Activated CD8-positive, alpha-beta T cell treated with anti-CD3 and anti-CD28 coated beads for 36 hours (primary cell): ENCODE measurements at regions not wholly inside any gene's neighbourhood (a gene's known extent, or its start where the extent isn't known, plus 50 kb on each side); places are given as distances from the start of the nearest gene placed in this dataset.

Source experiments
- ATAC-seq: fragments of 200-7000 bp; cut with Tn5 transposase; one replicate; pipeline ENCODE4 v1.10.0; 2021; ENCODE audit warnings: mild to moderate bottlenecking, moderate library complexity
- CTCF ChIA-PET: fragments of 350-600 bp; sonication (Branson Sonifier 250); formaldehyde crosslinking; loops from one replicate; lab custom pipeline; 2021; ENCODE audit warnings: antibody characterized with exemption; lab: Charles Lee
- POLR2A ChIA-PET: fragments of 350-600 bp; sonication (Branson Sonifier 250); formaldehyde crosslinking; loops from one replicate; lab custom pipeline; 2021; ENCODE audit warnings: antibody characterized with exemption; lab: Charles Lee
- DNase-seq: peaks from one replicate; pipeline ENCODE4 v3.0.0-alpha.2; 2020
- H3K27ac Mint-ChIP-seq: one replicate; pipeline ENCODE4 v1.8.0; 2021; ENCODE audit warnings: mild to moderate bottlenecking, mixed read lengths
- H3K27me3 Mint-ChIP-seq: one replicate; pipeline ENCODE4 v1.8.0; 2021; ENCODE audit warnings: mixed read lengths
- H3K36me3 Mint-ChIP-seq: one replicate; pipeline ENCODE4 v1.8.0; 2021; ENCODE audit warnings: low read depth, mixed read lengths
- H3K4me1 Mint-ChIP-seq: one replicate; pipeline ENCODE4 v1.8.0; 2021; ENCODE audit warnings: low read depth, mixed read lengths
- H3K4me3 Mint-ChIP-seq: one replicate; pipeline ENCODE4 v1.8.0; 2021; ENCODE audit warnings: mild to moderate bottlenecking, moderate library complexity, mixed read lengths
- H3K9me3 Mint-ChIP-seq: one replicate; pipeline ENCODE4 v1.8.0; 2021; ENCODE audit warnings: mixed read lengths
- CTCF ChIP-seq: fragments of 200-600 bp; IDR thresholded peaks from one replicate; pipeline ENCODE4 v1.8.0; 2022; ENCODE audit warnings: antibody characterized with exemption, mild to moderate bottlenecking
- intact Hi-C: fragments of 100-400 bp; cut with micrococcal nuclease; formaldehyde crosslinking; loops from one replicate; pipeline ENCODE4 v1.10.0; 2022

GRCh38 chr2:224287531-224287930 is 114.4 kb downstream of the FAM124B start:
- CTCF ChIA-PET, result interaction anchor here (1.4 to 9.9 kb wide), 4 partner anchors 81 to 318 kb away, joined by 3 to 242 read pairs (median 80); no protein-coding TSS in a partner anchor
- intact Hi-C loops, result no loop called here
- Mint-ChIP-seq H3K27ac (no peak overlapping the region), H3K36me3 (no peaks in the 10 kb centered on the region), H3K4me1 (no peaks in the 10 kb centered on the region), H3K4me3 (no peak overlapping the region), H3K9me3 (no peaks in the 10 kb centered on the region), H3K27me3 (peaks cover 24% of the 10 kb centered on the region)
- no peak for TF ChIP-seq CTCF
- POLR2A ChIA-PET, result no interaction called here
- DNase-seq, result no peak
- ATAC-seq, result no peak

DNA sequence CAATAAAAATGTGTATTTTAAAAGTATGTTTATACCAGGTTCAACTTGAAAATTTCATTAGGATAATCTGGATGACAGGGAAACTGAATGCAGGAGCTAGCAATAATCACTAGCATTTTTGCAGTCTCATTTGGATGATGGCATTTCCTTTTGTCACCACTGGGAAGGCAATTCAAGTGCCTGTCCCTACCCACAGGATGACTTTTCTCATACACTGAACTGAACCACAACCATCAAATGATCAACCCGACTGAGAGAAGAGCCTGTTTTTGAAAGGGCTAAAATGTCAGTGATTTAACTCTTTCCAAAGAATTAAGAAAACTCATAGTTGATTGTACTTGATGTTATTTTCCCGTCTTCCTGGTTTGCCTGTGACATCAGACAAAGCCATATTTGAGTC is 115.0 kb downstream of the FAM124B start:
- POLR2A ChIA-PET, result no interaction called here
- ATAC-seq (no peak), DNase-seq (no peak)
- CTCF ChIA-PET, result interaction anchor here (1.1 to 9.9 kb wide), 4 partner anchors 82 to 318 kb away, joined by 3 to 242 read pairs (median 80); no protein-coding TSS in a partner anchor
- Mint-ChIP-seq H3K9me3 (no peaks in the 10 kb centered on the region), H3K4me1 (no peaks in the 10 kb centered on the region), H3K27ac (no peak overlapping the region), H3K4me3 (no peak overlapping the region), H3K36me3 (no peaks in the 10 kb centered on the region), H3K27me3 (peaks cover 25% of the 10 kb centered on the region)
- intact Hi-C loops, result no loop called here
- no peak for TF ChIP-seq CTCF

GRCh38 chr2:224284134-224284946 is 117.6 kb downstream of the FAM124B start:
- DNase-seq (peak; percentile 17), ATAC-seq (peak; percentile 42)
- ChIA-PET CTCF (interaction anchor here (0.7 to 9.9 kb wide), 32 partner anchors 8 to 388 kb away, joined by 3 to 242 read pairs (median 5); partner anchors contain the start of genes MRPL44 and SERPINE2), POLR2A (interaction anchor here (0.6 kb wide), 2 partner anchors 313 to 343 kb away, joined by 3 read pairs; no protein-coding TSS in a partner anchor)
- Mint-ChIP-seq H3K9me3 (no peaks in the 10 kb centered on the region), H3K4me3 (no peak overlapping the region), H3K4me1 (no peaks in the 10 kb centered on the region), H3K36me3 (no peaks in the 10 kb centered on the region), H3K27me3 (peaks cover 13% of the 10 kb centered on the region), H3K27ac (no peak overlapping the region)
- intact Hi-C loops, result loop anchor here (1.0 kb wide), 2 partner anchors 291 to 314 kb away; no protein-coding TSS in a partner anchor
- TF ChIP-seq CTCF, result peak; percentile 81

- Mint-ChIP-seq H3K27me3 (peaks cover 13% of the 10 kb centered on the region), H3K4me1 (no peaks in the 10 kb centered on the region), H3K27ac (no peak overlapping the region), H3K36me3 (no peaks in the 10 kb centered on the region), H3K4me3 (no peak overlapping the region), H3K9me3 (no peaks in the 10 kb centered on the region)
- CTCF ChIA-PET, result interaction anchor here (0.8 to 9.9 kb wide), 15 partner anchors 9 to 681 kb away, joined by 3 to 242 read pairs (median 4); partner anchors contain the start of genes SCG2 and SERPINE2
- DNase-seq, result no peak
- intact Hi-C loops, result no loop called here
- no peak for ATAC-seq
- POLR2A ChIA-PET, result interaction anchor here (1.1 kb wide), 1 partner anchor 290 kb away, joined by 4 read pairs; no protein-coding TSS in a partner anchor
- no peak for TF ChIP-seq CTCF
Observed at GRCh38 chr2:224283466-224283965, 118.4 kb downstream of the FAM124B start.
